ENCODE measurements at regions not wholly inside any gene's neighbourhood (a gene's known extent, or its start where the extent isn't known, plus 50 kb on each side); places are given as distances from the start of the nearest gene placed in this dataset.

- TF ChIP-seq CTCF (IDR thresholded peaks at IDR 0.05; ENCODE audit: low read length) (no peak), EZH2 (IDR thresholded peaks at IDR 0.05; ENCODE audit: borderline replicate concordance, low read length) (no peak)
- Histone ChIP-seq H2AFZ (ENCODE audit: low read length) (no peak overlapping the region), H3K27ac (ENCODE audit: low read depth, low read length, poor library complexity, severe bottlenecking) (no peak overlapping the region), H3K4me2 (ENCODE audit: low read length) (no peak overlapping the region), H3K9ac (ENCODE audit: low read length) (no peak overlapping the region), H3K36me3 (ENCODE audit: insufficient read depth, low read length) (no peaks in the 10 kb centered on the region), H3K4me1 (ENCODE audit: insufficient read depth, low read length, severe bottlenecking) (no peaks in the 10 kb centered on the region), H3K9me3 (ENCODE audit: low read length) (no peaks in the 10 kb centered on the region), H3F3A (ENCODE audit: insufficient read depth, low read length) (no peaks in the 10 kb centered on the region), H3K4me3 (ENCODE audit: low read depth, low read length, poor library complexity, severe bottlenecking) (no peak overlapping the region), H3K27me3 (ENCODE audit: insufficient read depth, low read length) (no peaks in the 10 kb centered on the region), H3K79me2 (ENCODE audit: insufficient read depth, low read length) (no peaks in the 10 kb centered on the region), H3K9me2 (ENCODE audit: low read depth, low read length) (no peaks in the 10 kb centered on the region), H4K20me1 (ENCODE audit: insufficient read depth, low read length) (no peaks in the 10 kb centered on the region)
Observed at GRCh38 chr1:118826669-118827068, 161.5 kb downstream of the TBX15 start.

- H3K4me2 ChIP-seq (ENCODE audit: low read length) = no peak overlapping the region
- no peaks in the 10 kb centered on the region for H3K27me3 ChIP-seq (ENCODE audit: insufficient read depth, low read length)
- no peak for TF ChIP-seq CTCF (IDR thresholded peaks at IDR 0.05; ENCODE audit: low read length)
- H3K9me3 ChIP-seq (ENCODE audit: low read length) = no peaks in the 10 kb centered on the region
- no peak overlapping the region for H3K9ac ChIP-seq (ENCODE audit: low read length)
- H3K4me3 ChIP-seq (ENCODE audit: low read depth, low read length, poor library complexity, severe bottlenecking) = no peak overlapping the region
- H2AFZ ChIP-seq (ENCODE audit: low read length) = no peak overlapping the region
- H3K27ac ChIP-seq (ENCODE audit: low read depth, low read length, poor library complexity, severe bottlenecking) = no peak overlapping the region
- no peaks in the 10 kb centered on the region for H4K20me1 ChIP-seq (ENCODE audit: insufficient read depth, low read length)
- no peaks in the 10 kb centered on the region for H3F3A ChIP-seq (ENCODE audit: insufficient read depth, low read length)
- H3K36me3 ChIP-seq (ENCODE audit: insufficient read depth, low read length) = no peaks in the 10 kb centered on the region
- H3K9me2 ChIP-seq (ENCODE audit: low read depth, low read length) = no peaks in the 10 kb centered on the region
- no peaks in the 10 kb centered on the region for H3K4me1 ChIP-seq (ENCODE audit: insufficient read depth, low read length, severe bottlenecking)
- no peaks in the 10 kb centered on the region for H3K79me2 ChIP-seq (ENCODE audit: insufficient read depth, low read length)
Observed at GRCh38 chr1:118825619-118826018, 162.5 kb downstream of the TBX15 start.

GRCh38 chr1:118821801-118822200, 166.3 kb downstream of the TBX15 start:
- no peaks in the 10 kb centered on the region for H3K4me1 ChIP-seq (ENCODE audit: insufficient read depth, low read length, severe bottlenecking)
- no peaks in the 10 kb centered on the region for H3K9me2 ChIP-seq (ENCODE audit: low read depth, low read length)

More at GRCh38 chr1:118821801-118822200, 166.3 kb downstream of the TBX15 start:
- Histone ChIP-seq H3K79me2 (ENCODE audit: insufficient read depth, low read length) (no peaks in the 10 kb centered on the region), H4K20me1 (ENCODE audit: insufficient read depth, low read length) (no peaks in the 10 kb centered on the region), H3K4me2 (ENCODE audit: low read length) (no peak overlapping the region), H3K36me3 (ENCODE audit: insufficient read depth, low read length) (no peaks in the 10 kb centered on the region), H2AFZ (ENCODE audit: low read length) (no peak overlapping the region), H3K27ac (ENCODE audit: low read depth, low read length, poor library complexity, severe bottlenecking) (no peak overlapping the region), H3K9me3 (ENCODE audit: low read length) (no peaks in the 10 kb centered on the region), H3K4me3 (ENCODE audit: low read depth, low read length, poor library complexity, severe bottlenecking) (no peak overlapping the region), H3K27me3 (ENCODE audit: insufficient read depth, low read length) (no peaks in the 10 kb centered on the region), H3K9ac (ENCODE audit: low read length) (no peak overlapping the region), H3F3A (ENCODE audit: insufficient read depth, low read length) (no peaks in the 10 kb centered on the region)
- TF ChIP-seq EZH2 (IDR thresholded peaks at IDR 0.05; ENCODE audit: borderline replicate concordance, low read length) (no peak), CTCF (IDR thresholded peaks at IDR 0.05; ENCODE audit: low read length) (no peak)
